ENCODE measurements at regions not wholly inside any gene's neighbourhood (a gene's known extent, or its start where the extent isn't known, plus 50 kb on each side); places are given as distances from the start of the nearest gene placed in this dataset.

DNA sequence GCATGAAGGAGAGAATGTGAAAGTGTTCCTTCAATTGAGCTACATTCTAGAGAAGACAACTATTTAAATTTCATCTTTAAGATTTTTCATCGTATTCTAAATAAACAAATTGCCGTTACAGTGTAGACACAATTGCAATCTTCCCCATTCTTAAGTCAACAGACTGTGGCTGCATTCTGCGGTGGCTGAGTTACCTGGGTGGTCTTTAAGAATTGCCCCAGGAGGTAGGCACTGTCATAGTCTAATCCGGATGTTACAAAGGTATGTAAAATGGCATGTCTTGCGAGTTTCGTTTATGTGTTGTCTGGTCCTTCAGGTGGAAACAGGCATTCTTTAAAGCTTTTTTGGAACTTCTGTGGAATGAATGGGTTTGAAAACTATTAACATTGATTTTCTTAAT lies 586.1 kb upstream of the PITX2 start:
- TF ChIP-seq CTCF (conservative IDR thresholded peaks at IDR 0.05 in 1 of 2, IDR thresholded peaks at IDR 0.05 in 1 of 2; ENCODE audit: extremely low read depth in 1 of 2, insufficient read depth in 1 of 2, low read depth in 1 of 2, low read length in 2 of 2) (no peak), EZH2 (IDR thresholded peaks at IDR 0.05; ENCODE audit: borderline replicate concordance, low read length) (no peak)

Data from mammary epithelial cell (primary cell).